Sigmoid colon (tissue), 6 donors: ENCODE measurements at regions not wholly inside any gene's neighbourhood (a gene's known extent, or its start where the extent isn't known, plus 50 kb on each side); places are given as distances from the start of the nearest gene placed in this dataset.

Experiments
- DNase-seq: peaks from one replicate; pipeline ENCODE4 v3.0.0-alpha.2; 2019
- H3K27ac ChIP-seq, 4 donors: fragments of 200-600 bp; sonication (generic); one replicate each; pipeline ENCODE4 v1.5.1; 2016 to 2019; ENCODE audit warnings: mild to moderate bottlenecking in 1 of 4
- H3K27me3 ChIP-seq, 3 donors: fragments of 200-600 bp; sonication (generic); one replicate each; pipeline ENCODE4 v1.5.1; 2019; ENCODE audit warnings: mild to moderate bottlenecking in 1 of 3
- H3K36me3 ChIP-seq, 4 donors: fragments of 200-600 bp; sonication (generic); one replicate each; pipeline ENCODE4 v1.5.1; 2016 to 2019
- H3K4me1 ChIP-seq, 4 donors: fragments of 200-600 bp; sonication (generic); one replicate each; pipeline ENCODE4 v1.5.1; 2017 to 2019
- H3K4me3 ChIP-seq, 4 donors: fragments of 200-600 bp; sonication (generic); one replicate each; pipeline ENCODE4 v1.5.1; 2017 to 2019; ENCODE audit warnings: mild to moderate bottlenecking in 2 of 4, moderate library complexity in 1 of 4
- H3K9me3 ChIP-seq, 4 donors: fragments of 200-600 bp in 3 of 4; sonication (generic) in 3 of 4; one replicate each; pipeline versions ENCODE4 v1.5.1 to v1.6.1; 2013 to 2019
- EP300 ChIP-seq, 4 donors: sonication (generic); formaldehyde crosslinking; IDR thresholded peaks; one replicate each; pipeline ENCODE4 v1.6.1; 2017; ENCODE audit warnings: antibody characterized with exemption in 4 of 4
- POLR2A ChIP-seq, 2 donors: fragments of 450-650 bp; IDR thresholded peaks; one replicate each; pipeline ENCODE4 v1.6.1; 2016; ENCODE audit warnings: antibody characterized with exemption in 2 of 2, mild to moderate bottlenecking in 2 of 2, moderate library complexity in 2 of 2
- POLR2AphosphoS5 ChIP-seq, 4 donors: sonication (generic); formaldehyde crosslinking; IDR thresholded peaks; one replicate each; pipeline ENCODE4 v1.6.1; 2017; ENCODE audit warnings: antibody characterized with exemption in 4 of 4
- WGBS, 2 donors: extraction: QIAGEN DNeasy Blood & Tissue Kit; methylation state at CpG; one replicate each; pipeline ENCODE4 v1.1.7; 2013; 5-methylcytosine and 5-hydroxymethylcytosine counted together
- intact Hi-C: fragments of 100-400 bp; cut with DNase I; formaldehyde crosslinking; loops from one replicate; pipeline ENCODE4 v1.15.1; 2023
- TF ChIP-seq, protein P1 (sequence below), 4 experiments: fragments of 450-650 bp in 3 of 4; fragments of 200-600 bp in 1 of 4; IDR thresholded peaks; one replicate each; pipeline ENCODE4 v1.5.1; 2016 to 2019; ENCODE audit warnings: antibody characterized with exemption in 4 of 4, mild to moderate bottlenecking in 3 of 4, moderate library complexity in 2 of 4
- donor health status: healthy with polysubstance abuse.
- donor health status: healthy.

- H3K4me3 ChIP-seq: peak overlapping the region; percentile 38 to 71 (median 59)
- 1 to 4% methylated on average over 47 of the region's 47 CpGs for WGBS, 2 donors
- intact Hi-C loops: loop anchor here (5.0 kb wide), 2 partner anchors 71 to 309 kb away; no protein-coding TSS in a partner anchor
- no peaks in the 10 kb centered on the region for H3K9me3 ChIP-seq
- peak overlapping the region; percentile 41 to 63 (median 59) for H3K27ac ChIP-seq
- no peak for DNase-seq
- TF ChIP-seq POLR2A (IDR thresholded peaks at IDR 0.05): no peak
- TF ChIP-seq POLR2AphosphoS5 (IDR thresholded peaks at IDR 0.05): no peak
- no peak for TF ChIP-seq EP300 (IDR thresholded peaks at IDR 0.05)
- TF ChIP-seq, protein P1, sequence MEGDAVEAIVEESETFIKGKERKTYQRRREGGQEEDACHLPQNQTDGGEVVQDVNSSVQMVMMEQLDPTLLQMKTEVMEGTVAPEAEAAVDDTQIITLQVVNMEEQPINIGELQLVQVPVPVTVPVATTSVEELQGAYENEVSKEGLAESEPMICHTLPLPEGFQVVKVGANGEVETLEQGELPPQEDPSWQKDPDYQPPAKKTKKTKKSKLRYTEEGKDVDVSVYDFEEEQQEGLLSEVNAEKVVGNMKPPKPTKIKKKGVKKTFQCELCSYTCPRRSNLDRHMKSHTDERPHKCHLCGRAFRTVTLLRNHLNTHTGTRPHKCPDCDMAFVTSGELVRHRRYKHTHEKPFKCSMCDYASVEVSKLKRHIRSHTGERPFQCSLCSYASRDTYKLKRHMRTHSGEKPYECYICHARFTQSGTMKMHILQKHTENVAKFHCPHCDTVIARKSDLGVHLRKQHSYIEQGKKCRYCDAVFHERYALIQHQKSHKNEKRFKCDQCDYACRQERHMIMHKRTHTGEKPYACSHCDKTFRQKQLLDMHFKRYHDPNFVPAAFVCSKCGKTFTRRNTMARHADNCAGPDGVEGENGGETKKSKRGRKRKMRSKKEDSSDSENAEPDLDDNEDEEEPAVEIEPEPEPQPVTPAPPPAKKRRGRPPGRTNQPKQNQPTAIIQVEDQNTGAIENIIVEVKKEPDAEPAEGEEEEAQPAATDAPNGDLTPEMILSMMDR (IDR thresholded peaks at IDR 0.05): no peak
- H3K4me1 ChIP-seq: peaks cover 0 to 34% (median 32%) of the 10 kb centered on the region in 4 donors
- H3K36me3 ChIP-seq: no peaks in the 10 kb centered on the region
- peaks cover 9 to 29% (median 20%) of the 10 kb centered on the region in 3 donors for H3K27me3 ChIP-seq
These were observed 51.8 kb upstream of the H6PD start for GRCh38 chr1:9182784-9183257.

DNA sequence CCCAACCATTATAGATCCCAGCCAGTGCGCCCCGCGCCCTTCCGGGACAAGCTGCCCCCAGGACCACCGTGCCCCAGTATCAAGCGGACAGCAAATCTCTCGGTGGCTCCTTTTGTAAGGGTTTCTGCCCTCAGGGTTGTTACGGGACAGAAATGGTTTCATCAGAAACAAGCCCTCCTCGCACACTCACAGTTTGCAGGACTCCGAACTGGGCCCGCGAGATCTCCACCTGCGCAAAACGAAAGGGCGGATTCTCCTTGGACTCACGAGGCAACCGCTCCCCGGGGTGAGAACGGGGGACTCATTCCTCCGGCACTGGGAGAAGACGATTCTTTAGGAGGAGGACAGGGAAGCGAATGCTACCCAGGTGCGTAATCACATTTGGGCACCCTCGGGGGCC lies 51.1 kb upstream of the H6PD start:
- intact Hi-C loops: loop anchor here (5.0 kb wide), 2 partner anchors 71 to 309 kb away; no protein-coding TSS in a partner anchor
- Histone ChIP-seq H3K4me1 (peaks cover 0 to 34% (median 32%) of the 10 kb centered on the region in 4 donors), H3K4me3 (peak overlapping the region in 3 of 4 donors; percentile 53 to 71 (median 65)), H3K27ac (peak overlapping the region in 1 of 4 donors; percentile 41), H3K27me3 (peaks cover 9 to 29% (median 20%) of the 10 kb centered on the region in 3 donors), H3K36me3 (no peaks in the 10 kb centered on the region), H3K9me3 (no peaks in the 10 kb centered on the region)
- 47 to 76% methylated on average over 24 of the region's 24 CpGs for WGBS, 2 donors
- no peak for DNase-seq
- no peak for TF ChIP-seq POLR2AphosphoS5 (IDR thresholded peaks at IDR 0.05)
- no peak for TF ChIP-seq POLR2A (IDR thresholded peaks at IDR 0.05)
- TF ChIP-seq, protein P1 (IDR thresholded peaks at IDR 0.05): no peak
- no peak for TF ChIP-seq EP300 (IDR thresholded peaks at IDR 0.05)

- H3K27ac ChIP-seq: no peak overlapping the region
- peak overlapping the region in 2 of 4 donors; percentile 65 to 71 for H3K4me3 ChIP-seq
- TF ChIP-seq POLR2AphosphoS5 (IDR thresholded peaks at IDR 0.05) (no peak), EP300 (IDR thresholded peaks at IDR 0.05) (no peak), POLR2A (IDR thresholded peaks at IDR 0.05) (no peak)
- TF ChIP-seq, protein P1 (IDR thresholded peaks at IDR 0.05): no peak
- no peaks in the 10 kb centered on the region for H3K36me3 ChIP-seq
- 72 to 79% methylated on average over 4 of the region's 4 CpGs for WGBS, 2 donors
- intact Hi-C loops: loop anchor here (5.0 kb wide), 2 partner anchors 72 to 308 kb away; no protein-coding TSS in a partner anchor
- H3K9me3 ChIP-seq: no peaks in the 10 kb centered on the region
- DNase-seq: no peak
- H3K4me1 ChIP-seq: peaks cover 0 to 34% (median 32%) of the 10 kb centered on the region in 4 donors
- peaks cover 9 to 29% (median 20%) of the 10 kb centered on the region in 3 donors for H3K27me3 ChIP-seq
These were observed 50.7 kb upstream of the H6PD start for GRCh38 chr1:9183898-9184297.

DNA sequence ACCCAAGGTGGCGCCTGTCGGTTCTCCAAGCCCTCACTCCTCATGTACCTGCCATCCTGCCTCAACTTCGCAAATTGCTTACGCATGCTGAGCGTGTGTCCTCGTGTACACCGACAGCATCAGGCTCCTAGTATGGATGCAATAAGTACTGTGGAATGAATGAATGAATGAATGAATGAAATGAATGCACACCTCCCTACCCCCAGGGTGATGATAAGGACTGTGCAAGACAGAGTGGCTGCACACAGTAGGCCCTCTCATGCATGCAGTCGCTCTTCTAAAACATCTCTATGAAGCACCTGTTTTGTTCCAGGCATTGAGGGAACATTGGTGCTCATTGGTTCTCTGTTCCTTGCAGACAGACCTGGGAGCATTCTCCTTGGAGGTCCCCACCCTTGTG lies 49.8 kb upstream of the H6PD start:
- H3K27ac ChIP-seq: no peak overlapping the region
- H3K9me3 ChIP-seq: no peaks in the 10 kb centered on the region
- H3K36me3 ChIP-seq: no peaks in the 10 kb centered on the region
- intact Hi-C loops: loop anchor here (5.0 kb wide), 2 partner anchors 72 to 308 kb away; no protein-coding TSS in a partner anchor
- peaks cover 9 to 29% (median 20%) of the 10 kb centered on the region in 3 donors for H3K27me3 ChIP-seq
- no peak overlapping the region for H3K4me3 ChIP-seq
- WGBS, 2 donors: 96 to 97% methylated on average over 8 of the region's 8 CpGs
- DNase-seq: no peak
- H3K4me1 ChIP-seq: peaks cover 0 to 34% (median 32%) of the 10 kb centered on the region in 4 donors
- TF ChIP-seq POLR2A (IDR thresholded peaks at IDR 0.05) (no peak), EP300 (IDR thresholded peaks at IDR 0.05) (no peak), POLR2AphosphoS5 (IDR thresholded peaks at IDR 0.05) (no peak)
